ENCODE measurements at regions not wholly inside any gene's neighbourhood (a gene's known extent, or its start where the extent isn't known, plus 50 kb on each side); places are given as distances from the start of the nearest gene placed in this dataset.

GRCh38 chr5:18576586-18576985 is 942.3 kb downstream of the TAF11L14 start:
- TF ChIP-seq CTCF (conservative IDR thresholded peaks at IDR 0.05 in 1 of 2, IDR thresholded peaks at IDR 0.05 in 1 of 2; ENCODE audit: low read depth in 1 of 2, low read length in 2 of 2) (no peak), EZH2 (IDR thresholded peaks at IDR 0.05; ENCODE audit: low read length, missing control alignments) (no peak)
